NCI-H1092 treated with DMSO at 0.1 percent for 48 hours (cell line): ENCODE measurements at regions not wholly inside any gene's neighbourhood (a gene's known extent, or its start where the extent isn't known, plus 50 kb on each side); places are given as distances from the start of the nearest gene placed in this dataset.
"Not testable (repeated sequence)": the region's sequence is repeated elsewhere in the genome, so short reads cannot be mapped to it uniquely, and the experiment has no call there.

Source experiments
- DNase-seq: peaks from one replicate; lab custom pipeline; 2025; lab: John Stamatoyannopoulos, UW

- DNase-seq = no peak
Observed at GRCh38 chr12:111271674-111272418, 97.0 kb downstream of the PHETA1 start.

DNA sequence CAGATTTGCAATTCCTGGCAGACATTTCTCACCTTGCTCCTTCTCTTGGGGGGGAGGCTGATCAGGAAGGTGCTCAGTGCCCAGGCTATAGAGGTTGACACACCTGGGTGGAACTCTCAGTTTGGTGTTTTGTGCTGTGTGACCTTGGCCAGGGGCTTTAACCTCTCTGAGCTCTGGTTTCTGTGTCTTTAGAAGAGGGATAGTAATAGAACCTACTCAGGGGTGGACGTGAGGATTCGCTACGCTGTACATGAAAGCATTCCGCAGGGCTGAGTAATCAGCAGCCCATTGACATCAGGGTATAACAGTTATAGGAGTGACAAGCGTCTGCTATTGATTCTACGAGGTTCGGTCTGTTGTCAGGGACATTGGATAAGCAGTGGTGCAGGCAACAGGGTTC, 98.1 kb downstream of the PHETA1 start:
- DNase-seq = no peak

GRCh38 chr12:111270239-111270638, 98.7 kb downstream of the PHETA1 start:
- no peak for DNase-seq

- DNase-seq = no peak
Observed at GRCh38 chr12:111269718-111270117, 99.2 kb downstream of the PHETA1 start.

DNA sequence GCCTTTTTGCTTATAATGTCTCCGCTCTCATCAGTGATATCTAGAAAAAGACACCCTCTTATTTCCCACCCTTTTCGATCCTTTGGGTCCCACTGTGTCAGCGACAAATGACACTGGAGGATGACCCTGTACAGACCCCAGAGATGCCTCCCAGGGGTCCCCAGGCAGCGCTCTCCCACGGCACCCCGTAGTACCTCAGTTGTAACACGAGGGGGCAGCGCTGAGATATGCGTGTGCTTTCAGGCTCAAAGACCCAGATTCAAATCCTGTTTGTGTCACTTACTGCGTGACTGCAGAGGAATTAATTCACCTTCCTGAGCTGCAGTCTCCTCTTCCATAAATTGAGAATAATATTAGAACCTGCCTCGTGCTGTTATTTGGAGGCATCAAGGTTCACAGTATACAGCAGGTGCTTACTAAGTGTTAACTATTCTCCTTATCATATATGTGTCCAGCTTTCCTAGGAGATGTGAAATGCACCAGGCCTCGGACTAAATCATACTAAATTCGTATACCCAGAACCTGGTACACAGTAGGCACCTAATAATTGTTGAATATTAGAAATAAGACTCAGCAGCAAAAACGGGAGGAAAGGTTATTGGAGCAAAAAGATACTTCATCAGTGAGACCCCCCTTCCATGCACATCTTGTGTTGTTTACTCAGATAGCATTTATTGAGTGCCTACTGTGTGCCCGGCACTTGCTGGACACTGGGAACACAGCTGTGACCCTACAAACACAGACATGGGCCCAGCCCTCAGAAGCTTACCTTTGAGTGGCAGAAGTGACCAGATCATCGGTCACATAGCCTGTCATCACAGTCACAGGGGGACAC, 99.9 kb downstream of the PHETA1 start:
- no peak for DNase-seq

DNA sequence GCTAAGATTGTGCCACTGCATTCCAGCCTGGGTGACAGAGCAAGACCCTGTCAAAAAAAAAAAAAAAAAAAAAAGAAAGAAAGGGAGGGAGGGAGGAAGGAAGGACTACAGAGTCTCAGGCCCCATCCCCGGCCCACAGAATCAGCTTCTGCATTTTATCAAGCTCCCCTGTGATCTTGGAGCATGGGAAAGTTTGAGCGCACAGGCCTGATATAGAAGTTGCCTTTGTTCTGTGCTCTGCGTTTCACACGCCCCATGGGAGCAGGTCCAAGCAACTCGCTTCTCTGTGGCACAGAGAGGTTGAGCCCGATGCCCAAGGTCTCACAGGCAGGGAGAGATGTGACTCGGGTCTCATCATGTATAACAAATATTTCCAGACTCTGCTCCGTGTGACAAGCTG, 101.8 kb downstream of the PHETA1 start:
- DNase-seq = no peak

DNA sequence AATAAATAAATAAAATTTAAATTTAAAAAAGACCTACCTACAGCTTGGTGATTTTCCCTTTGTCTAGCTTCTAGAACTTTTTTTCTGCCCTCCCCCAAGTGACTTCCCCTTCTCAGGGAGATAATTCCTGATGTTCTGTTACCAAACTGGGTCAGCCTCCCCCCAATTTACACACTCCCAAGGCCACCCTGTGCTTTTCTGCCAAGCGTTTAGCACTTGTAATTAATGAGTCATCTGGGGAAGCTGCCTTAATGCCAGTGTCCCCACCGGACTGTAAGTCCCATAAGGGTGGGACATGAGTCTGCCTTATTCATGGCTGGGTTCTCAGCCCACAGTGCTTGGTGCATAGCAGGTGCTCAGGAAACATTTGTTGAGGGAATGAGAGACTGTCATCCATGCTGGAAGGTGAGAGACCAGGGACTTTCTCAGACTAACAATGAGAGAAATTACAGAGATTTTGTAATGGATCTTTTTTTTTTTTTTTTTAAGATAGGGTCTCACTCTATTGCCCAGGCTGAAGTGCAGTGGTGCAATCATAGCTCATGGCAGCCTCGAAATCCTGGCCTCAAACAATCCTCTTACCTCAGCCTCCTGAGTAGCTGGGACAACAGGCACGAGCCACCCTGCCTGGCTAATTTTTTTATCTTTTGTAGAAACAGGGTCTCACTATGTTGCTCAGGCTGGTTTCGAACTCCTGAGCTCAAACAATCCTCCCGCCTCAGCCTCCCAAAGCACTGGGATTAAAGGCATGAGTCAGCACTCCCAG, 106.8 kb downstream of the PHETA1 start:
- no peak for DNase-seq

GRCh38 chr12:111260732-111261131, 108.2 kb downstream of the PHETA1 start:
- DNase-seq = no peak

- no peak for DNase-seq
Observed at GRCh38 chr12:111259231-111259630, 109.7 kb downstream of the PHETA1 start.

- DNase-seq = not testable (repeated sequence)
Observed at GRCh38 chr12:111258081-111258480, 110.8 kb downstream of the PHETA1 start.

GRCh38 chr12:111257435-111257902, 111.4 kb downstream of the PHETA1 start:
- no peak for DNase-seq

DNA sequence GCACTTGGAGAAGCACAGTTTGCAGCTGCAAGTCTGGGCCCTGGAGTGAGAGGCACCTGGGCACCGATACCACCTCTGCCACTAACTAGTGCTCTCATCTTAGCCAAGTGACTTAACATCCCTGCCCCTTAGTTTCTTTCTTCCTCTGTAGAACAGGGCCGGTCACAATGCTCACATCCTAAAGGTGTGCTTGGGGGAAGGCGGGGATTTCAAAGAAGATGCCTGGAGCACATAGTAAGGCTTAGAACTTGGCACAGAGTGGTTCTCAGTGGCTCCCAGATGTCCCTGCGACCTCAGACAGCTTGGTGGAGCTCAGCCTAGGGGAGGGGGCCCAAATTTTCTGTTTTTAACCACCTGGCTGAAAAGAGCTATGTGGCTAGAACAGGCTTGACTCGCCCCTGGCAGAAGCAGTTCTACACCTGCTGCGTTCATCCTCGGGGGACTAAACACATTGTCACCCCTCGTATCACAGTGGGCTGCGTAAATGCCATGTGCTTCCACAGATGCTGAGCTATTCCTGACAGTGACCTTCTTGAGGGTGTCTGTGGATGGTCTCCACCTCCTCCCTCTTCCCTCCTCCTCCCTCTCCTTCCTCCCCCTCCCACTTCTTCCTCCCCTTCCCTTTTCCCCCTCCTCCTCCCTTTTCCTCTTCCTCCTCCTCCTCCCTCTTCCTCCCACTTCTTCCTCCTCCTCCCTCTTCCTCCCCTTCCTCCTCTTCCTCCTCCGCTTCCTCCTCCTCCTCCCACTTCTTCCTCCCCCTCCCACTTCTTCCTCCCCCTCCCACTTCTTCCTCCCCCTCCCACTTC, 112.1 kb downstream of the PHETA1 start:
- no peak for DNase-seq

DNA sequence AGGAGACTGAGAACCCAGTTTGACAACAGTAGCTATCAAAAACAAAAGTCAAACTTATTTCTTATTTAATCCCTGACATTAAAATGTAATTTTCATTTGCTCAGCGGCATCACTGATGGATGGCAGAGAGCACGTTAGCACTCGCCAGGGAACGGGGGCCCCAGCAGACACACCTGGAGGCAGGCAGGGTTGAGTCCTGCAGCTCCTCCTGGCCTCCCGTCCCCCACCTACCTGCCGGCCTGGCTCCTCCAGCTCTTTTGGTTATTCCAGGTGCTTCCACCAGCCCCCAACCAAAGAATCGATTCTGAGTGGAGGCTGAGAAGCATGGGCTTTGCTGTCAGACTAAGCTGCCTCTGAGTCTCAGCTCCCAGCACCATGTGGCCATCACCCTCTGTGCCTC, 113.6 kb downstream of the PHETA1 start:
- no peak for DNase-seq

DNA sequence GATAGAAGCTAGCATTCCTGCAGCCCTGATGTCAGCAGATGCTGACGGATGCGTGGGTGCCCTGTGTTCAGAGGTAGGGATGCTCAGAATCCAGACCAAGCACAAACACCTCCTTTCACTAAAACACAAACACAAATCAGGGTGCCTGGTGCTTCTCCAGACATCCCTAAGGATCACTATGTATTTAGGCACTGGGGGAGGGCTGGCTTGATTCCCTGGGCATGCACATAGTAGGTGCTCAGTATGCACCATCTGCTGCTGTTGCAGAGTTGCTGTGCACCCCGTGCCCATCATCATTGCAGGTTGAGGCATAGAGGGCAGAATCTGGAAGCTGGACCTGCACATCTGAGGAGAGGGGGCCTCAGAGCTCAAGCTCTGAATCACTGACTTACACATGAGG, 114.8 kb downstream of the PHETA1 start:
- DNase-seq = no peak

DNA sequence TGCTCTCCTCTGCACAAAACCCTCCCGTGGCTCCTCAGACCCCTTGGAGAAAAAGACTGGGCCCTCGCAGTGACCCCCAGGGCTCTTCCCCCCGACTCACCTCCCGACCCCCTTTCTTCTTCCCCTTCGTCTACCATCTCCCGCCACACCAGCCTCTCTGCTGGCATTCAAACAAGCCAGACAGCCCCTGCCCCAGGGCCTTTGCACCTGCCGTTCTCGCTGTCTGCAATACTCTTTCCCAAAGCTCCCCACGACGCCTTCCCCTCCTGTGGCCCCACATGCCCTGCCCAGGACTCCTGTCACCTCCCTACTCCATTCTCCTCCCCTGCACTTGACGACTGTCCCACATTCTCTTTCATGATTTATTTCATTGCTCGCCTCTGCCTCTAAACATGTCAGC, 115.7 kb downstream of the PHETA1 start:
- no peak for DNase-seq

GRCh38 chr12:111251787-111252186, 117.1 kb downstream of the PHETA1 start:
- no peak for DNase-seq

GRCh38 chr12:111251058-111251730, 117.7 kb downstream of the PHETA1 start:
- no peak for DNase-seq

GRCh38 chr12:111250251-111250881, 118.5 kb downstream of the PHETA1 start:
- no peak for DNase-seq

- no peak for DNase-seq
Observed at GRCh38 chr12:111249757-111250156, 119.1 kb downstream of the PHETA1 start.

DNA sequence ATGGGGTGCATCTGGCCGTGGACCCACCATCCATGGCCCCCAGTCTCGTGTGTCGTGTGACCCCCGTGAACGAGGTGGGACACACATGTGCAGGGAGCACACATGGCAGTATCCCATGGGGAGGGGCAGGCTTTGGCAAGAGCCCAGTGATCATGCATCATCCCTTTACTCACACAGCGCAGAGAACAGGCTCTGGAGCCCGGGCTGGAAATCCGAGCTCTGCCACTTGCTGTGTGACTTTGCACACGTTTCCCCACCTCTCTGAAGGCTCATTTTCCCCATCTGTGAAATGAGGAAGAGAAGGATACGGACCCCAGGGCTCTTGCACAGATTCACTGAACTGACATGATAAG, 119.9 kb downstream of the PHETA1 start:
- no peak for DNase-seq
